ENCODE measurements at regions not wholly inside any gene's neighbourhood (a gene's known extent, or its start where the extent isn't known, plus 50 kb on each side); places are given as distances from the start of the nearest gene placed in this dataset.

DNA sequence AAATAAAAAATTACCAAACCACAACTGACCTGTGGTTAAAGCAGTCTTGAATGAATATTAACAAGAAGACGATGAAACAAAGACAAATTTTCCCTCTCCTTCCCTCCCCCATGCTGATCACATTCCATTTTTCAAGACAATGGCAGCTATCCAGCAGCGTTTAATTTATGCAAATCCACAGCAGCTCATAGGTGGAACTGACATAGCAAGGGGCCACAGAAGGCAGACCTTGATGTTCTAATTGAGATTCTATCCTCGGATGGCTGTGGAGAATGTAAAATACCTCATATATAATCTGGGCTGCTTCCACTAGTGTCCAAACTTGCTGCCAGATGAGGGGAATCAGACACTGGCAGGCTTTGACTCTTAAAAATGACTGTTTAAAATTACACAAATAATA, 211.5 kb downstream of the CHRDL1 start:
- no peak overlapping the region for H3K4me3 Mint-ChIP-seq
- no peaks in the 10 kb centered on the region for H3K27me3 Mint-ChIP-seq (ENCODE audit: low read depth, poor library complexity)
- H3K36me3 Mint-ChIP-seq (ENCODE audit: low read depth), result peaks cover 6% of the 10 kb centered on the region
- peaks cover 29% of the 10 kb centered on the region for H3K4me1 Mint-ChIP-seq
- no peak for DNase-seq
- peaks cover 25% of the 10 kb centered on the region for H3K9me3 Mint-ChIP-seq
- no peak for TF ChIP-seq CTCF (IDR thresholded peaks at IDR 0.05)
- no peak overlapping the region for H3K27ac Mint-ChIP-seq

DNA sequence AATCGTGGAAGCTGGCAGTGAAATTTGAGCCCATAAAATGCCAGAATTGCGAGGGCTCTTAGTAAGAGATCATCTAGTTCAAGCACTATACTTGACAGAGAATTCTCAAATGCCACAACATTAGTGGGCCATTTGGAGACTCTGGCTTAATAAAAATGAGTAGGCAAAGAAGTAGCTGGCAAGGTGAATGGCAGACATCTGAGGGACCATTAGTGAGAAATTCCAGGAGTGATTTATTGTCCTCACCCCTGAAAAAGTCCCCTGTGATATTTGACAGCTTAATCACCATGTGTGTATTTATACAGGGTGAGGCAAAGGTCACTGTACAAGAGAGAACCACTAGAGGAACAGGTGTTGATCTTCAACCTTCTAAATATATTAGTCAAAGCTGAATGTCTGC, 207.5 kb downstream of the CHRDL1 start:
- no peaks in the 10 kb centered on the region for H3K36me3 Mint-ChIP-seq (ENCODE audit: low read depth)
- H3K4me1 Mint-ChIP-seq, result peaks cover 48% of the 10 kb centered on the region
- no peaks in the 10 kb centered on the region for H3K27me3 Mint-ChIP-seq (ENCODE audit: low read depth, poor library complexity)
- H3K27ac Mint-ChIP-seq, result peak overlapping the region; percentile 18
- H3K9me3 Mint-ChIP-seq, result peaks cover 2% of the 10 kb centered on the region
- DNase-seq, result peak; percentile 21
- H3K4me3 Mint-ChIP-seq, result no peak overlapping the region
- no peak for TF ChIP-seq CTCF (IDR thresholded peaks at IDR 0.05)

DNA sequence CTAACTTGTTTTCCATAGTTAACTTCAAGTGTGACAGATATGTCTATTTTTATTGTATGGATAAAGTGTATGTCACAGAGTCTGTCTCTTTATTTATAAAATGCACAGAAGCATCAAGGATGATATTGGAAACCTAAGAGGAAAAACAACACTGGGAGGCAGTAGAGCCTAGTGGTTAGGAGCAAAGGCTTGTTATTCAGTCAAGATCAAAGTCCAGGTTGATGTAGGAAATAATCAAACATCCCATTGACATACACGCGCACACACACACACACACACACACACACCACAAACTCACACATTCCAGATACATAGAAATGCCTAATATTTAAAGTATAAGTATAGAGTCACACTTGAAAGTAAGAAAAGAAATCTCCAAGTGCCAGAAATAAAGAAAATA, 206.8 kb downstream of the CHRDL1 start:
- H3K27ac Mint-ChIP-seq, result no peak overlapping the region
- peaks cover 48% of the 10 kb centered on the region for H3K4me1 Mint-ChIP-seq
- H3K4me3 Mint-ChIP-seq, result no peak overlapping the region
- no peaks in the 10 kb centered on the region for H3K9me3 Mint-ChIP-seq
- no peaks in the 10 kb centered on the region for H3K27me3 Mint-ChIP-seq (ENCODE audit: low read depth, poor library complexity)
- no peaks in the 10 kb centered on the region for H3K36me3 Mint-ChIP-seq (ENCODE audit: low read depth)
- no peak for DNase-seq
- TF ChIP-seq CTCF (IDR thresholded peaks at IDR 0.05), result no peak

DNA sequence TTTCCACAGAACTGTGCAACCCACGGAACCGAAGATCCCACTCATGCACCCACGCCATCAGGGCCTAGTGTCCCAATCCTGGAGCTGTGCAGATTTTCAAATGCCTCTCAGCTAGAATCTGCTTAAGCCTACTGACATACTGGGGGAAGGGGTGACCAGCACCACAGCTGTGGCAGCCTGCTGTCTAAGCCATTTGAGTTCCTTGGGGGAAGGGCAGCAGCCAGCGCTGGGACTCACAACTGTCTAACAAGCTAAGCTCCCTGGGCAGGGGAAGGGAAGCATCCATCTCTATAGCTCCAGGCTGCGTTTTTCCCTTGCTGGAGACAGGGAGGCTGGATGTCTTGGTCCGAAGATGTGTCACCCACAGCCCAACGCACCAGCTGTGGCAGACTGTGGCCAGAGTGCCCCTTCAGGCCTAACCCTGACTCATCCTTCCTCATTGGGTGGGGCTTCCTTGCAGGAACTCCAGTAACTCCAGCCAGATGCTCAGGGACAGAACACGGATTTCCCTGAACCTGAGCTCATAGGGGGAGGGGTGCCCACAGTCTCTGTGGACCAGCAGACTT, 194.8 kb downstream of the CHRDL1 start:
- Mint-ChIP-seq H3K4me3 (no peak overlapping the region), H3K9me3 (peaks cover 36% of the 10 kb centered on the region), H3K27me3 (ENCODE audit: low read depth, poor library complexity) (no peaks in the 10 kb centered on the region), H3K36me3 (ENCODE audit: low read depth) (peaks cover 9% of the 10 kb centered on the region), H3K27ac (no peak overlapping the region), H3K4me1 (no peaks in the 10 kb centered on the region)
- no peak for TF ChIP-seq CTCF (IDR thresholded peaks at IDR 0.05)
- DNase-seq, result no peak

DNA sequence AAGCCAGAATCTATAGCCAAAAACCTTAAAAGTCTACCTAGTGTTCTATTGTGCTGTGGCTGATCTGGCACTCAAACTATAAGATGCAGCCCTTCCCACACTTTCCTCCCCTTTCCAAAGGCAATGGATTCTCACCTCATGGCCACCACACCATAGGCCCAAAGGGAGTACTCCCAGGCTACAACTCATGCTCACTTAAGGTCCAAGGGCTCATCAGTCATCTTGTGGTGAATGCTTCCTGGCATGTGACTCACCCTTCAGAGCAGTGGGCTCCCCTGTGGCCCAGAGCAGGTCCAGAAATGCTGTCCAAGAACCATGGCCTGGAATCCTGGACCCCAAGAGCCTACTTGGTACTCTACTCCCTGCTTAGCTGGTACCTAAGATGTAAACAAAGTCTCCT, 181.0 kb downstream of the CHRDL1 start:
- TF ChIP-seq CTCF (IDR thresholded peaks at IDR 0.05), result no peak
- no peak overlapping the region for H3K4me3 Mint-ChIP-seq
- no peaks in the 10 kb centered on the region for H3K4me1 Mint-ChIP-seq
- H3K27ac Mint-ChIP-seq, result no peak overlapping the region
- H3K36me3 Mint-ChIP-seq (ENCODE audit: low read depth), result no peaks in the 10 kb centered on the region
- DNase-seq, result no peak
- H3K27me3 Mint-ChIP-seq (ENCODE audit: low read depth, poor library complexity), result peaks cover 4% of the 10 kb centered on the region
- H3K9me3 Mint-ChIP-seq, result peaks cover 31% of the 10 kb centered on the region
